DND-41 (cell line): ENCODE measurements at regions not wholly inside any gene's neighbourhood (a gene's known extent, or its start where the extent isn't known, plus 50 kb on each side); places are given as distances from the start of the nearest gene placed in this dataset.

Experiments used
- ATAC-seq: fragments of 200-7000 bp; cut with Tn5 transposase; 3 replicates; pipeline ENCODE4 v1.9.1; 2021; ENCODE audit warnings: low read depth; ENCODE audit not compliant: insufficient read depth
- DNase-seq: peaks from one replicate; pipeline ENCODE4 v3.0.0-alpha.2; 2020
- H2AFZ ChIP-seq: 2 replicates; pipeline ENCODE4 v1.6.0; 2012; ENCODE audit warnings: low read depth, low read length
- H3K27ac ChIP-seq: 2 replicates; pipeline ENCODE4 v1.5.1; 2012; ENCODE audit warnings: low read length, inconsistent platforms
- H3K27me3 ChIP-seq: fragments of 200-600 bp; sonication (generic); 2 replicates; pipeline ENCODE4 v1.6.0; 2012; ENCODE audit warnings: low read length, mild to moderate bottlenecking, inconsistent platforms; ENCODE audit not compliant: insufficient read depth, poor library complexity
- H3K36me3 ChIP-seq: 2 replicates; pipeline ENCODE4 v1.5.1; 2012; ENCODE audit warnings: low read length, inconsistent platforms; ENCODE audit not compliant: insufficient read depth
- H3K4me1 ChIP-seq: 2 replicates; pipeline ENCODE4 v1.5.1; 2012; ENCODE audit warnings: mild to moderate bottlenecking, low read length; ENCODE audit not compliant: insufficient read depth
- H3K4me2 ChIP-seq: 2 replicates; pipeline ENCODE4 v1.6.0; 2012; ENCODE audit warnings: mild to moderate bottlenecking, moderate library complexity, low read length, inconsistent platforms; ENCODE audit not compliant: insufficient read depth
- H3K4me3 ChIP-seq, 2 experiments: fragments of 200-600 bp in 1 of 2; shearing (Covaris generic) in 1 of 2; 2 replicates each; pipeline ENCODE4 v1.5.1; 2012 to 2016; ENCODE audit warnings: inconsistent platforms in 2 of 2, low read length in 2 of 2, mild to moderate bottlenecking in 2 of 2, low read depth in 1 of 2, moderate library complexity in 1 of 2
- H3K79me2 ChIP-seq: 2 replicates; pipeline ENCODE4 v1.6.0; 2012; ENCODE audit warnings: low read length, inconsistent platforms; ENCODE audit not compliant: insufficient read depth
- H3K9ac ChIP-seq: 2 replicates; pipeline ENCODE4 v1.6.0; 2012; ENCODE audit warnings: low read depth, mild to moderate bottlenecking, inconsistent platforms, low read length, moderate library complexity
- H3K9me3 ChIP-seq: 2 replicates; pipeline ENCODE4 v1.5.1; 2012; ENCODE audit warnings: low read length, moderate library complexity, mild to moderate bottlenecking, inconsistent platforms; ENCODE audit not compliant: insufficient read depth, severe bottlenecking
- H4K20me1 ChIP-seq: 2 replicates; pipeline ENCODE4 v1.6.0; 2012; ENCODE audit warnings: low read length; ENCODE audit not compliant: insufficient read depth
- CTCF ChIP-seq: IDR thresholded peaks from 2 replicates; pipeline ENCODE4 v1.5.1; 2012; ENCODE audit warnings: borderline replicate concordance, low read length, moderate library complexity, mild to moderate bottlenecking; ENCODE audit not compliant: poor library complexity, severe bottlenecking; ENCODE audit errors: extremely low read depth
- EZH2 ChIP-seq: IDR thresholded peaks from 3 replicates; pipeline ENCODE4 v1.6.1; 2012; ENCODE audit warnings: borderline replicate concordance, low read depth, mild to moderate bottlenecking, moderate library complexity, low read length, inconsistent platforms; ENCODE audit not compliant: severe bottlenecking

- no peak overlapping the region for H2AFZ ChIP-seq
- no peaks in the 10 kb centered on the region for H3K4me1 ChIP-seq
- H3K4me3 ChIP-seq: no peak overlapping the region
Observed at GRCh38 chr17:53390575-53390974, 432.2 kb upstream of the KIF2B start.

GRCh38 chr17:53387745-53388144 lies 435.0 kb upstream of the KIF2B start:
- Histone ChIP-seq H3K36me3 (no peaks in the 10 kb centered on the region), H3K9ac (no peak overlapping the region), H4K20me1 (no peaks in the 10 kb centered on the region), H3K4me2 (no peak overlapping the region), H3K79me2 (no peaks in the 10 kb centered on the region), H3K9me3 (no peaks in the 10 kb centered on the region), H3K27ac (no peak overlapping the region), H2AFZ (no peak overlapping the region), H3K4me1 (no peaks in the 10 kb centered on the region), H3K27me3 (no peaks in the 10 kb centered on the region), H3K4me3 (no peak overlapping the region)
- no peak for DNase-seq
- ATAC-seq: no peak
- TF ChIP-seq EZH2 (no peak), CTCF (no peak)

More at GRCh38 chr17:53390575-53390974, 432.2 kb upstream of the KIF2B start:
- H4K20me1 ChIP-seq: no peaks in the 10 kb centered on the region
- DNase-seq: no peak
- H3K36me3 ChIP-seq: no peaks in the 10 kb centered on the region
- no peak for ATAC-seq
- no peak overlapping the region for H3K27ac ChIP-seq
- no peak for TF ChIP-seq EZH2
- no peak for TF ChIP-seq CTCF
- no peak overlapping the region for H3K9ac ChIP-seq
- no peaks in the 10 kb centered on the region for H3K27me3 ChIP-seq
- no peak overlapping the region for H3K4me2 ChIP-seq
- H3K9me3 ChIP-seq: no peaks in the 10 kb centered on the region
- no peaks in the 10 kb centered on the region for H3K79me2 ChIP-seq

- H4K20me1 ChIP-seq: no peaks in the 10 kb centered on the region
- no peak overlapping the region for H3K4me2 ChIP-seq
- H3K9me3 ChIP-seq: no peaks in the 10 kb centered on the region
- H3K4me3 ChIP-seq: no peak overlapping the region
- DNase-seq (no peak), ATAC-seq (no peak)
- H3K9ac ChIP-seq: no peak overlapping the region
- no peaks in the 10 kb centered on the region for H3K27me3 ChIP-seq
- H3K79me2 ChIP-seq: no peaks in the 10 kb centered on the region
- TF ChIP-seq EZH2: no peak
- TF ChIP-seq CTCF: no peak
- H3K27ac ChIP-seq: no peak overlapping the region
- no peaks in the 10 kb centered on the region for H3K36me3 ChIP-seq
- no peak overlapping the region for H2AFZ ChIP-seq
- no peaks in the 10 kb centered on the region for H3K4me1 ChIP-seq
Observed at GRCh38 chr17:53353919-53354351, 468.8 kb upstream of the KIF2B start.

GRCh38 chr17:53344778-53345177 lies 477.9 kb upstream of the KIF2B start:
- no peak overlapping the region for H3K4me3 ChIP-seq
- TF ChIP-seq CTCF (no peak), EZH2 (no peak)
- H3K4me2 ChIP-seq: no peak overlapping the region
- no peak overlapping the region for H3K9ac ChIP-seq
- H3K27ac ChIP-seq: no peak overlapping the region
- H3K4me1 ChIP-seq: no peaks in the 10 kb centered on the region
- H2AFZ ChIP-seq: no peak overlapping the region
- no peaks in the 10 kb centered on the region for H4K20me1 ChIP-seq
- H3K79me2 ChIP-seq: no peaks in the 10 kb centered on the region
- H3K9me3 ChIP-seq: no peaks in the 10 kb centered on the region
- ATAC-seq (no peak), DNase-seq (no peak)
- no peaks in the 10 kb centered on the region for H3K36me3 ChIP-seq
- no peaks in the 10 kb centered on the region for H3K27me3 ChIP-seq
